ENCODE measurements at regions not wholly inside any gene's neighbourhood (a gene's known extent, or its start where the extent isn't known, plus 50 kb on each side); places are given as distances from the start of the nearest gene placed in this dataset.

DNA sequence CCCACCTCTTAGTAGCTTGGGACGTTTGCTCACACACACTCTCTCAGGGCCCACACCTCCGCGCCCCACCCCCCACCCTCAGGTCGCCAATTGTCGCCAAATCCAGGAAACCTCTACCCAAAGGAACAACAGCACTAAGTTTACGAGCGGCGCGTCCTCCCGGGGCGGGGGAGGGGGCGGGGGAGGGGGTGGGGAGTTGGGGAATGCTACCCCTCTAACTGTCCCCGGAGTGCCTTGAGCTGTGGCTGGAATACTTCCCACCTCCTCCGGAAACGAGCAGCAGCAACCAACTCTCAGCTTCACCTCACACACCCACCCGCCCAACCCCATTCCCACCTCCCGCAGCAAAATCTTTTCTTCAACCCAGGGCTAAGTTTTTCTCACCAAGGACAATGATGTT, 135.6 kb upstream of the ZIC3 start:
- TF ChIP-seq, protein P1, sequence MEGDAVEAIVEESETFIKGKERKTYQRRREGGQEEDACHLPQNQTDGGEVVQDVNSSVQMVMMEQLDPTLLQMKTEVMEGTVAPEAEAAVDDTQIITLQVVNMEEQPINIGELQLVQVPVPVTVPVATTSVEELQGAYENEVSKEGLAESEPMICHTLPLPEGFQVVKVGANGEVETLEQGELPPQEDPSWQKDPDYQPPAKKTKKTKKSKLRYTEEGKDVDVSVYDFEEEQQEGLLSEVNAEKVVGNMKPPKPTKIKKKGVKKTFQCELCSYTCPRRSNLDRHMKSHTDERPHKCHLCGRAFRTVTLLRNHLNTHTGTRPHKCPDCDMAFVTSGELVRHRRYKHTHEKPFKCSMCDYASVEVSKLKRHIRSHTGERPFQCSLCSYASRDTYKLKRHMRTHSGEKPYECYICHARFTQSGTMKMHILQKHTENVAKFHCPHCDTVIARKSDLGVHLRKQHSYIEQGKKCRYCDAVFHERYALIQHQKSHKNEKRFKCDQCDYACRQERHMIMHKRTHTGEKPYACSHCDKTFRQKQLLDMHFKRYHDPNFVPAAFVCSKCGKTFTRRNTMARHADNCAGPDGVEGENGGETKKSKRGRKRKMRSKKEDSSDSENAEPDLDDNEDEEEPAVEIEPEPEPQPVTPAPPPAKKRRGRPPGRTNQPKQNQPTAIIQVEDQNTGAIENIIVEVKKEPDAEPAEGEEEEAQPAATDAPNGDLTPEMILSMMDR (IDR thresholded peaks at IDR 0.05; ENCODE audit: insufficient read depth, low read depth, low read length): no peak
- no peak for TF ChIP-seq EZH2 (IDR thresholded peaks at IDR 0.05; ENCODE audit: insufficient read depth, low read length)
